ENCODE measurements at regions not wholly inside any gene's neighbourhood (a gene's known extent, or its start where the extent isn't known, plus 50 kb on each side); places are given as distances from the start of the nearest gene placed in this dataset.

DNA sequence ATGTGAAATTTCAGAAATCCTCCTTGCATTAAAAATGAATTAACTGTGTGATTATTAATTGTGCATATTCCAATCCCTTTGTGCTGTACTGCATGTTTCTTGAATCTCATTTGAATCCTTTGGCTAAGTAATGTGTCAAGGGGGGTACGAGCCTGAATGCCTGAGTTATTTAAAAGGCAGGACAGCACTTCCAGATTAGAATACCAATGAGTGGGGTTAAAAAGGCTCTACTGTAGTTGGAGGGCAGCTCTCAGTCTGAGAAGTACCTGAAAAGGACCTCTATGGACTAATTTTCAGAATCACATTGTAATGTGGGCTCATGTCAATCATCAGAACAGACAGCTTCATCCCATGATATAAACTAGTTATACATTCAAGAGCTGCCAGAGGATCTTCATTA, 423.0 kb downstream of the GRB14 start:
- Histone ChIP-seq H3K36me3 (ENCODE audit: control insufficient read depth in 2 of 4, insufficient read depth in 4 of 4, low read length in 3 of 4) (no peaks in the 10 kb centered on the region), H3K4me3 (ENCODE audit: extremely low read depth in 1 of 4, insufficient read depth in 2 of 4, low read depth in 3 of 4, low read length in 4 of 4) (no peak overlapping the region), H2AFZ (ENCODE audit: low read length) (no peak overlapping the region), H2AK5ac (ENCODE audit: low read depth, low read length) (no peak overlapping the region), H3K27ac (ENCODE audit: low read depth, low read length) (no peak overlapping the region), H4K5ac (ENCODE audit: insufficient read length, low read depth, low read length) (no peak overlapping the region), H3K4ac (replicated peaks; ENCODE audit: insufficient read length, low read depth, low read length) (no peak overlapping the region), H3K23ac (ENCODE audit: insufficient read length) (no peak overlapping the region), H4K20me1 (replicated peaks in 1 of 2; ENCODE audit: control insufficient read depth in 1 of 2, insufficient read depth in 2 of 2, low read length in 2 of 2) (no peaks in the 10 kb centered on the region), H3K56ac (replicated peaks; ENCODE audit: insufficient read length, low read depth, low read length) (no peak overlapping the region), H2BK20ac (ENCODE audit: low read length) (no peak overlapping the region), H3K9ac (replicated peaks in 1 of 4; ENCODE audit: extremely low read depth in 1 of 4, low read depth in 3 of 4, low read length in 3 of 4) (no peak overlapping the region), H2BK12ac (ENCODE audit: low read depth, low read length) (no peak overlapping the region), H3K23me2 (ENCODE audit: low read depth, low read length) (no peaks in the 10 kb centered on the region), H3K4me2 (ENCODE audit: insufficient read depth in 1 of 2, low read depth in 2 of 2, low read length in 2 of 2) (no peak overlapping the region), H3K9me3 (ENCODE audit: insufficient read depth in 2 of 2, low read depth in 1 of 2, low read length in 1 of 2) (no peaks in the 10 kb centered on the region), H3K79me1 (ENCODE audit: low read depth, low read length) (no peaks in the 10 kb centered on the region), H4K8ac (ENCODE audit: extremely low read depth, insufficient read depth, low read length) (no peak overlapping the region), H2BK15ac (ENCODE audit: low read length) (no peak overlapping the region), H3K4me1 (replicated peaks in 1 of 4; ENCODE audit: control insufficient read depth in 3 of 4, insufficient read depth in 4 of 4, low read length in 3 of 4) (no peaks in the 10 kb centered on the region), H3K14ac (ENCODE audit: insufficient read length) (no peak overlapping the region), H2BK120ac (replicated peaks; ENCODE audit: low read depth, low read length) (no peak overlapping the region), H3K18ac (ENCODE audit: extremely low read depth, low read length) (no peak overlapping the region), H3K27me3 (replicated peaks in 1 of 4; ENCODE audit: control insufficient read depth in 3 of 4, extremely low read depth in 1 of 4, insufficient read depth in 3 of 4, low read length in 3 of 4) (no peaks in the 10 kb centered on the region), H2BK5ac (ENCODE audit: low read depth, low read length) (no peak overlapping the region), H4K91ac (replicated peaks; ENCODE audit: insufficient read length, low read length) (no peak overlapping the region), H3K79me2 (ENCODE audit: control insufficient read depth in 1 of 2, insufficient read depth in 2 of 2, low read length in 2 of 2) (no peaks in the 10 kb centered on the region)
- TF ChIP-seq FOSL1 (IDR thresholded peaks at IDR 0.05; ENCODE audit: insufficient read depth, low read depth, low read length) (no peak), SAP30 (IDR thresholded peaks at IDR 0.05; ENCODE audit: insufficient read depth, insufficient replicate concordance, low read length) (no peak), ZNF274 (IDR thresholded peaks at IDR 0.05; ENCODE audit: borderline replicate concordance, extremely low read depth, low read length) (no peak), SRF (IDR thresholded peaks at IDR 0.05; ENCODE audit: low read depth, low read length) (no peak), CREB1 (IDR thresholded peaks at IDR 0.05) (no peak), KDM1A (IDR thresholded peaks at IDR 0.05; ENCODE audit: borderline replicate concordance, low read length) (no peak), NRF1 (IDR thresholded peaks at IDR 0.05; ENCODE audit: low read depth, low read length) (no peak), EP300 (IDR thresholded peaks at IDR 0.05; ENCODE audit: borderline replicate concordance in 1 of 2, low read depth in 2 of 2, low read length in 2 of 2) (no peak), TCF12 (IDR thresholded peaks at IDR 0.05; ENCODE audit: low read depth, low read length) (no peak)
- TF ChIP-seq, protein P1, sequence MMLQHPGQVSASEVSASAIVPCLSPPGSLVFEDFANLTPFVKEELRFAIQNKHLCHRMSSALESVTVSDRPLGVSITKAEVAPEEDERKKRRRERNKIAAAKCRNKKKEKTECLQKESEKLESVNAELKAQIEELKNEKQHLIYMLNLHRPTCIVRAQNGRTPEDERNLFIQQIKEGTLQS (IDR thresholded peaks at IDR 0.05; ENCODE audit: insufficient read depth, low read depth, low read length), result no peak
- 92% methylated on average over 1 of the region's 1 CpG; no CpG with 5 or more reads in 1 of the 2 experiments for WGBS, 2 experiments (ENCODE audit: extremely low coverage in 1 of 2, insufficient coverage in 1 of 2, insufficient read length in 1 of 2, insufficient replicate concordance in 2 of 2, low coverage in 1 of 2, low lambda C conversion rate in 2 of 2, missing lambda C conversion rate in 1 of 2)
- ChIA-PET POLR2A (ENCODE audit: partially characterized antibody) (no interaction called here), CTCF (ENCODE audit: partially characterized antibody) (interaction anchor here (1.3 kb wide), 1 partner anchor 12 kb away, joined by 4 read pairs; no protein-coding TSS in a partner anchor)
- FAIRE-seq, result no peak
- DNase-seq (ENCODE audit: low read depth in 1 of 2, low spot score in 2 of 2), result no peak

Measured in H1 (cell line).